B cell (primary cell): ENCODE measurements at regions not wholly inside any gene's neighbourhood (a gene's known extent, or its start where the extent isn't known, plus 50 kb on each side); places are given as distances from the start of the nearest gene placed in this dataset.

Experiments
- ATAC-seq: fragments of 200-7000 bp; cut with Tn5 transposase; one replicate; pipeline ENCODE4 v1.10.0; 2021; ENCODE audit warnings: low read depth, mild to moderate bottlenecking, moderate number of reproducible peaks, moderate library complexity
- CTCF ChIA-PET: fragments of 350-600 bp; sonication (Branson Sonifier 250); formaldehyde crosslinking; loops from one replicate; lab custom pipeline; 2021; ENCODE audit warnings: antibody characterized with exemption, inconsistent platforms; lab: Charles Lee
- POLR2A ChIA-PET: fragments of 350-600 bp; sonication (Branson Sonifier 250); formaldehyde crosslinking; loops from one replicate; lab custom pipeline; 2021; ENCODE audit warnings: antibody characterized with exemption; lab: Charles Lee
- DNase-seq: peaks from one replicate; pipeline ENCODE4 v3.0.0; 2013
- H2AFZ ChIP-seq: 2 replicates; pipeline ENCODE4 v1.6.1; 2012; ENCODE audit warnings: mild to moderate bottlenecking, low read depth, low read length; ENCODE audit not compliant: insufficient read depth, poor library complexity, severe bottlenecking
- H3K27ac ChIP-seq, 2 donors: 1 replicate in 1 of 2; 2 replicates in 1 of 2; pipeline ENCODE4 v1.5.1; 2012 to 2013; ENCODE audit warnings: low read length in 2 of 2, mild to moderate bottlenecking in 2 of 2, moderate library complexity in 1 of 2
- H3K27me3 ChIP-seq, 4 experiments: fragments of 200-600 bp in 1 of 4; sonication (generic) in 1 of 4; replicated peaks in 1 of 4; 1 replicate in 2 of 4; 2 replicates in 2 of 4; pipeline versions ENCODE4 v1.6.1 to v1.7.0; 2013 to 2016; ENCODE audit warnings: low read length in 3 of 4, mild to moderate bottlenecking in 2 of 4, mixed read lengths in 1 of 4, moderate library complexity in 1 of 4; ENCODE audit not compliant: insufficient read depth in 4 of 4, control insufficient read depth in 3 of 4; ENCODE audit errors: control extremely low read depth in 1 of 4
- H3K36me3 ChIP-seq, 2 experiments: replicated peaks in 1 of 2; 1 replicate in 1 of 2; 2 replicates in 1 of 2; pipeline versions ENCODE4 v1.6.1 to v1.7.1; 2013; ENCODE audit warnings: low read length in 1 of 2; ENCODE audit not compliant: insufficient read depth in 2 of 2, control insufficient read depth in 1 of 2; ENCODE audit errors: control extremely low read depth in 1 of 2, extremely low read depth in 1 of 2
- H3K4me1 ChIP-seq, 2 donors: fragments of 200-600 bp in 1 of 2; sonication (generic) in 1 of 2; 1 replicate in 1 of 2; 2 replicates in 1 of 2; pipeline versions ENCODE4 v1.5.1 to v1.6.1; 2013 to 2017; ENCODE audit warnings: low read length in 2 of 2; ENCODE audit not compliant: control insufficient read depth in 2 of 2, insufficient read depth in 2 of 2
- H3K4me2 ChIP-seq: replicated peaks from 2 replicates; pipeline ENCODE3; 2012; ENCODE audit warnings: mild to moderate bottlenecking, low read depth, low read length; ENCODE audit not compliant: poor library complexity, severe bottlenecking
- H3K4me3 ChIP-seq, 5 experiments: fragments of 200-600 bp in 1 of 5; sonication (generic) in 1 of 5; 1 replicate in 3 of 5; 2 replicates in 2 of 5; pipeline versions ENCODE4 v1.5.1 to v1.7.0; 2011 to 2016; ENCODE audit warnings: low read length in 4 of 5, mild to moderate bottlenecking in 4 of 5, low read depth in 2 of 5, control low read depth in 1 of 5, moderate library complexity in 1 of 5; ENCODE audit not compliant: insufficient read depth in 1 of 5; ENCODE audit errors: control extremely low read depth in 1 of 5, extremely low read depth in 1 of 5
- H3K79me2 ChIP-seq: fragments of 200-600 bp; sonication (generic); one replicate; pipeline ENCODE4 v1.6.0; 2016; ENCODE audit warnings: low read length; ENCODE audit not compliant: control insufficient read depth, insufficient read depth
- H3K9ac ChIP-seq: fragments of 200-600 bp; sonication (generic); 2 replicates; pipeline ENCODE4 v1.6.1; 2017; ENCODE audit warnings: mild to moderate bottlenecking, low read length, moderate library complexity
- H3K9me3 ChIP-seq, 3 donors: one replicate each; pipeline versions ENCODE4 v1.6.1 to v1.7.1; 2013; ENCODE audit warnings: low read length in 2 of 3; ENCODE audit not compliant: control insufficient read depth in 2 of 3, insufficient read depth in 1 of 3; ENCODE audit errors: control extremely low read depth in 1 of 3
- H4K20me1 ChIP-seq: 2 replicates; pipeline ENCODE4 v1.6.0; 2012; ENCODE audit warnings: mild to moderate bottlenecking, low read length; ENCODE audit not compliant: insufficient read depth, control insufficient read depth, poor library complexity, severe bottlenecking
- H3K27ac Mint-ChIP-seq: one replicate; pipeline ENCODE4 v1.8.0; 2021; ENCODE audit warnings: mixed read lengths
- H3K27me3 Mint-ChIP-seq: one replicate; pipeline ENCODE4 v1.8.0; 2021; ENCODE audit warnings: mixed read lengths
- H3K4me1 Mint-ChIP-seq: one replicate; pipeline ENCODE4 v1.8.0; 2021; ENCODE audit warnings: mixed read lengths
- H3K4me3 Mint-ChIP-seq: one replicate; pipeline ENCODE4 v1.8.0; 2021; ENCODE audit warnings: mixed read lengths
- H3K9me3 Mint-ChIP-seq: one replicate; pipeline ENCODE4 v1.8.0; 2022; ENCODE audit warnings: mixed read lengths; ENCODE audit not compliant: insufficient read depth
- EZH2 ChIP-seq: IDR thresholded peaks from 2 replicates; pipeline ENCODE4 v1.6.1; 2012; ENCODE audit warnings: borderline replicate concordance, low read depth, mild to moderate bottlenecking, moderate library complexity, low read length; ENCODE audit not compliant: insufficient read depth, poor library complexity, severe bottlenecking
- WGBS: methylation state at CpG from one replicate; pipeline ENCODE4 v1.1.5; 2013; ENCODE audit warnings: missing lambda C conversion rate; ENCODE audit not compliant: insufficient coverage; 5-methylcytosine and 5-hydroxymethylcytosine counted together
- intact Hi-C: fragments of 100-400 bp; cut with micrococcal nuclease; formaldehyde crosslinking; loops from one replicate; pipeline ENCODE4 v1.10.0; 2022
- TF ChIP-seq, protein P1 (sequence below): fragments of 200-600 bp; IDR thresholded peaks from one replicate; pipeline ENCODE4 v1.8.0; 2022; ENCODE audit warnings: antibody characterized with exemption, mild to moderate bottlenecking

DNA sequence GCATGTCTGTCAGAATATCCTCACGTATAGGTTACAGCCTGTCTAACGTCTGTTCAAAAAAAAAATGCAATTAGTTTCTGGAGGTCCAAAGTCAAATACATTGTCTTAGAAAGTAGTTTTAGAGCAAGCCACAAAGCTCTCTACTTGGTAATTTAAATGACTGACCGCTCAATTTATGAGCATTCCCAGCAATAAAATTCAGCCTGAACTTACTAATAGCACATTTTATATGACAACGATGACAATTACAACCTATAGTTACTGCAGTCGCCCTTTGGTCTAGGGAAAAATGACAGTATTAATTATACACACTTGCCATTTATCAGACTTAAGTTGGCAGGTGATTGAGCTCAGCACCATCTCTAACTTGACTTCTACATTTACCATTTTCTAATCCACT lies 425.8 kb upstream of the STEAP1 start:
- Mint-ChIP-seq H3K27ac (no peak overlapping the region), H3K27me3 (no peaks in the 10 kb centered on the region), H3K4me3 (no peak overlapping the region), H3K4me1 (no peaks in the 10 kb centered on the region), H3K9me3 (peaks cover 2% of the 10 kb centered on the region)
- Histone ChIP-seq H3K36me3 (no peaks in the 10 kb centered on the region), H2AFZ (no peak overlapping the region), H3K27me3 (no peaks in the 10 kb centered on the region), H3K9ac (no peak overlapping the region), H3K4me1 (no peaks in the 10 kb centered on the region), H3K27ac (no peak overlapping the region), H3K9me3 (no peaks in the 10 kb centered on the region), H4K20me1 (no peaks in the 10 kb centered on the region), H3K79me2 (no peaks in the 10 kb centered on the region), H3K4me3 (no peak overlapping the region), H3K4me2 (no peak overlapping the region)
- no CpG with 5 or more reads among the region's 5 CpGs for WGBS
- ChIA-PET POLR2A (no interaction called here), CTCF (no interaction called here)
- ATAC-seq, result no peak
- DNase-seq, result no peak
- intact Hi-C loops, result no loop called here
- TF ChIP-seq EZH2, result no peak
- TF ChIP-seq, protein P1, sequence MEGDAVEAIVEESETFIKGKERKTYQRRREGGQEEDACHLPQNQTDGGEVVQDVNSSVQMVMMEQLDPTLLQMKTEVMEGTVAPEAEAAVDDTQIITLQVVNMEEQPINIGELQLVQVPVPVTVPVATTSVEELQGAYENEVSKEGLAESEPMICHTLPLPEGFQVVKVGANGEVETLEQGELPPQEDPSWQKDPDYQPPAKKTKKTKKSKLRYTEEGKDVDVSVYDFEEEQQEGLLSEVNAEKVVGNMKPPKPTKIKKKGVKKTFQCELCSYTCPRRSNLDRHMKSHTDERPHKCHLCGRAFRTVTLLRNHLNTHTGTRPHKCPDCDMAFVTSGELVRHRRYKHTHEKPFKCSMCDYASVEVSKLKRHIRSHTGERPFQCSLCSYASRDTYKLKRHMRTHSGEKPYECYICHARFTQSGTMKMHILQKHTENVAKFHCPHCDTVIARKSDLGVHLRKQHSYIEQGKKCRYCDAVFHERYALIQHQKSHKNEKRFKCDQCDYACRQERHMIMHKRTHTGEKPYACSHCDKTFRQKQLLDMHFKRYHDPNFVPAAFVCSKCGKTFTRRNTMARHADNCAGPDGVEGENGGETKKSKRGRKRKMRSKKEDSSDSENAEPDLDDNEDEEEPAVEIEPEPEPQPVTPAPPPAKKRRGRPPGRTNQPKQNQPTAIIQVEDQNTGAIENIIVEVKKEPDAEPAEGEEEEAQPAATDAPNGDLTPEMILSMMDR, result no peak

DNA sequence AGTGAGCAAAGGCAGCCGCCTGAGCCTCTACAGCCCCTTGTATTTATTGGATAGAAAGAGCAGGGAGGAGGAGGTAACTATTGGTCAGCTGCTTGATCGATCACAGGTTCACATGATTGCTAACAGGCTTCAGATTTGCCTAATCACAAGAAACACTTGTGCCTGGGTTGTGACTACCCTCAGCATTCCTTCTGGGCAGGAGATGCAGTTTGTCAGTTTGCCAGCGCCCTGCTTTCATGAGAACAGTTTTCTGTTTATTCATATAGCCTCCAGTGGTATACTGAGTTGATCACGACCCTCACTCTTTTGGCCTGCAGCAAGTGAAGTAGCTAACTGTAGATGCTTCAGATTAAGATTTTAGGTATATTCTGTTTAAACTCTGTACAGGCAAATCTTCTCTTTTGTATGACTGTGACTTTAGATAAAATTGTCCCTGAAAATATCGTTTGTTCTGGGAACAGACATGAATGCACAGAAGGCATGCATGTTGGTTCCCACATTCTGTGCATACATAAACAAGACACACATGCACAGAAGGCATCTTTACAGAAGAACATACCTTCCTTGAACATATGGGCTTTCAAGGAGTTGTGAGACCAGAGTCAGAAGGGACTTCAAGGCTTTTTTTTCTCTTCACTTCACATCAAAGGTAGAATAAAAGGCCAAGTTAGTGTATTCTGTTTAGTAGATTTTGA lies 422.4 kb upstream of the STEAP1 start:
- no peak overlapping the region for H3K4me3 Mint-ChIP-seq
- TF ChIP-seq, protein P1, result no peak
- TF ChIP-seq EZH2, result no peak
- peaks cover 2% of the 10 kb centered on the region for H3K9me3 Mint-ChIP-seq
- ChIA-PET POLR2A (no interaction called here), CTCF (no interaction called here)
- Histone ChIP-seq H3K36me3 (no peaks in the 10 kb centered on the region), H4K20me1 (no peaks in the 10 kb centered on the region), H3K27ac (no peak overlapping the region), H3K4me3 (no peak overlapping the region), H3K27me3 (no peaks in the 10 kb centered on the region), H3K9ac (no peak overlapping the region), H3K79me2 (no peaks in the 10 kb centered on the region), H2AFZ (no peak overlapping the region), H3K4me1 (no peaks in the 10 kb centered on the region), H3K4me2 (no peak overlapping the region), H3K9me3 (no peaks in the 10 kb centered on the region)
- H3K27ac Mint-ChIP-seq, result no peak overlapping the region
- intact Hi-C loops, result no loop called here
- ATAC-seq, result no peak
- no peaks in the 10 kb centered on the region for H3K4me1 Mint-ChIP-seq
- WGBS, result 100% methylated on average over 2 of the region's 5 CpGs
- H3K27me3 Mint-ChIP-seq, result no peaks in the 10 kb centered on the region
- DNase-seq, result no peak
